A549 (cell line): ENCODE measurements at regions not wholly inside any gene's neighbourhood (a gene's known extent, or its start where the extent isn't known, plus 50 kb on each side); places are given as distances from the start of the nearest gene placed in this dataset.

ENCODE experiments used
- ATAC-seq, 2 experiments: fragments of 200-7000 bp in 1 of 2; fragments of >200 bp in 1 of 2; cut with Nextera tagmentation in 1 of 2; cut with Tn5 transposase in 1 of 2; 3 replicates each; pipeline versions ENCODE4 v1.8.0 to v1.9.1; 2018 to 2020; ENCODE audit warnings: mild to moderate bottlenecking in 1 of 2, moderate library complexity in 1 of 2
- CTCF ChIA-PET: fragments of 300-600 bp; sonication (Branson Sonifier 250); formaldehyde crosslinking; extraction: SDS; loops from one replicate; lab custom pipeline; 2021; ENCODE audit warnings: antibody characterized with exemption, inconsistent platforms; lab: Yijun Ruan, JAX
- POLR2A ChIA-PET: fragments of 350-600 bp; formaldehyde crosslinking; extraction: SDS; loops from one replicate; lab custom pipeline; 2021; ENCODE audit warnings: antibody characterized with exemption, inconsistent platforms; lab: Yijun Ruan, JAX
- DNase-seq, 2 experiments: peaks; one replicate each; pipeline versions ENCODE4 v3.0.0 to v3.0.0-alpha.2; 2011 to 2016; ENCODE audit warnings: low read depth in 1 of 2, low spot score in 1 of 2
- FAIRE-seq: peaks from 2 replicates; lab custom pipeline; 2011; peaks lifted over from hg19 to GRCh38; lab: Jason Lieb, UNC
- H3K27ac ChIP-seq, 2 experiments: fragments of >200 bp; sonication (Bioruptor Twin); formaldehyde crosslinking; 3 replicates each; pipeline ENCODE4 v1.5.1; 2016 to 2017
- H3K4me1 ChIP-seq: fragments of >200 bp; sonication (Bioruptor Twin); formaldehyde crosslinking; 3 replicates; pipeline ENCODE4 v1.6.1; 2016
- H3K4me2 ChIP-seq: fragments of >200 bp; sonication (Bioruptor Twin); formaldehyde crosslinking; 3 replicates; pipeline ENCODE4 v1.6.1; 2016
- H3K4me3 ChIP-seq: fragments of >200 bp; sonication (Bioruptor Twin); formaldehyde crosslinking; 3 replicates; pipeline ENCODE4 v1.5.1; 2016
- H3K9me3 ChIP-seq: fragments of >200 bp; sonication (Bioruptor Twin); formaldehyde crosslinking; 3 replicates; pipeline ENCODE4 v1.6.1; 2016
- ATOH8 ChIP-seq: fragments of 250-450 bp; sonication (Bioruptor Pico); IDR thresholded peaks from 2 replicates; pipeline ENCODE4 v1.5.0; 2020; ENCODE audit warnings: low read depth, mild to moderate bottlenecking, moderate library complexity
- CBX8 ChIP-seq: fragments of 200-600 bp; sonication (generic); IDR thresholded peaks from 2 replicates; pipeline ENCODE4 v1.6.1; 2016
- CHD4 ChIP-seq: fragments of 200-600 bp; sonication (generic); IDR thresholded peaks from 2 replicates; pipeline ENCODE4 v1.6.1; 2016; ENCODE audit warnings: antibody characterized with exemption, mild to moderate bottlenecking, borderline replicate concordance
- EHMT2 ChIP-seq: fragments of 200-600 bp; sonication (generic); IDR thresholded peaks from 2 replicates; pipeline ENCODE4 v1.6.1; 2016; ENCODE audit warnings: antibody characterized with exemption, low read depth, mild to moderate bottlenecking, moderate library complexity
- EP300 ChIP-seq, 2 experiments: fragments of >200 bp; sonication (Bioruptor Twin); formaldehyde crosslinking; IDR thresholded peaks; 2 replicates in 1 of 2; 3 replicates in 1 of 2; pipeline ENCODE4 v1.6.1; 2016 to 2017
- FOSL2 ChIP-seq, 2 experiments: fragments of 450-650 bp in 1 of 2; fragments of >200 bp in 1 of 2; sonication (Bioruptor Twin) in 1 of 2; formaldehyde crosslinking; IDR thresholded peaks; 2 replicates each; pipeline versions ENCODE4 v1.5.0 to v1.6.1; 2016 to 2020; ENCODE audit warnings: mild to moderate bottlenecking in 1 of 2, moderate library complexity in 1 of 2
- HES2 ChIP-seq: fragments of >200 bp; sonication (Bioruptor Twin); formaldehyde crosslinking; IDR thresholded peaks from 2 replicates; pipeline ENCODE4 v1.6.1; 2016
- HEYL ChIP-seq: fragments of 250-450 bp; sonication (Bioruptor Pico); IDR thresholded peaks from 2 replicates; pipeline ENCODE4 v1.8.0; 2021; ENCODE audit warnings: mild to moderate bottlenecking, moderate library complexity
- HMGXB4 ChIP-seq: fragments of 250-450 bp; sonication (Bioruptor Pico); IDR thresholded peaks from 2 replicates; pipeline ENCODE4 v1.5.0; 2021; ENCODE audit warnings: mild to moderate bottlenecking, moderate library complexity, borderline replicate concordance
- HOXB13 ChIP-seq: fragments of 250-450 bp; sonication (Bioruptor Pico); IDR thresholded peaks from 2 replicates; pipeline ENCODE4 v1.5.0; 2020; ENCODE audit warnings: low read depth, mild to moderate bottlenecking, moderate library complexity
- HOXB5 ChIP-seq: fragments of 250-450 bp; sonication (Bioruptor Pico); IDR thresholded peaks from 2 replicates; pipeline ENCODE4 v1.5.0; 2020; ENCODE audit warnings: mild to moderate bottlenecking, moderate library complexity
- KDM1A ChIP-seq: fragments of 200-600 bp; sonication (generic); IDR thresholded peaks from 2 replicates; pipeline ENCODE4 v1.6.1; 2016; ENCODE audit warnings: low read depth, mild to moderate bottlenecking
- MAZ ChIP-seq: fragments of 150-350 bp; IDR thresholded peaks from 2 replicates; pipeline ENCODE4 v1.6.1; 2014; ENCODE audit warnings: antibody characterized with exemption, low read depth, low read length, borderline replicate concordance
- MYC ChIP-seq: IDR thresholded peaks from 2 replicates; pipeline ENCODE4 v1.6.1; 2012; ENCODE audit warnings: mild to moderate bottlenecking, inconsistent platforms, low read length, improper control_type of control experiment, borderline replicate concordance
- NR3C1 ChIP-seq: fragments of >200 bp; sonication (Bioruptor Twin); formaldehyde crosslinking; IDR thresholded peaks from 3 replicates; pipeline ENCODE4 v1.6.1; 2017
- RAD21 ChIP-seq, 2 experiments: fragments of >200 bp in 1 of 2; sonication (Bioruptor Twin) in 1 of 2; formaldehyde crosslinking in 1 of 2; IDR thresholded peaks in 1 of 2; conservative IDR thresholded peaks in 1 of 2; 2 replicates in 1 of 2; 3 replicates in 1 of 2; pipeline ENCODE4 v1.6.1; 2012 to 2018; ENCODE audit warnings: inconsistent platforms in 1 of 2
- RCOR1 ChIP-seq: fragments of 150-350 bp; IDR thresholded peaks from 2 replicates; pipeline ENCODE4 v1.6.1; 2014; ENCODE audit warnings: antibody characterized with exemption, low read length, low read depth
- RFX5 ChIP-seq: fragments of 450-650 bp; IDR thresholded peaks from 2 replicates; pipeline ENCODE4 v1.7.1; 2014; ENCODE audit warnings: antibody characterized with exemption, mild to moderate bottlenecking, moderate library complexity
- RNF2 ChIP-seq: fragments of 200-600 bp; sonication (generic); IDR thresholded peaks from 2 replicates; pipeline ENCODE4 v1.6.1; 2016; ENCODE audit warnings: low read depth, mild to moderate bottlenecking, antibody characterized with exemption, moderate library complexity, borderline replicate concordance
- SREBF2 ChIP-seq: fragments of 450-650 bp; IDR thresholded peaks from 2 replicates; pipeline ENCODE4 v1.6.1; 2014; ENCODE audit warnings: mild to moderate bottlenecking, moderate library complexity
- TP53 ChIP-seq: fragments of 250-450 bp; sonication (Bioruptor Pico); IDR thresholded peaks from 2 replicates; pipeline ENCODE4 v1.5.0; 2021; ENCODE audit warnings: mild to moderate bottlenecking, moderate library complexity
- ZC3H11A ChIP-seq: fragments of 450-650 bp; IDR thresholded peaks from 2 replicates; pipeline ENCODE4 v1.6.1; 2014; ENCODE audit warnings: antibody characterized with exemption, mild to moderate bottlenecking
- ZFP36 ChIP-seq: fragments of 450-650 bp; IDR thresholded peaks from 2 replicates; pipeline ENCODE4 v1.6.1; 2014; ENCODE audit warnings: borderline replicate concordance; ENCODE audit not compliant: partially characterized antibody
- ZNF302 ChIP-seq: fragments of 250-450 bp; sonication (Bioruptor Pico); IDR thresholded peaks from 2 replicates; pipeline ENCODE4 v1.9.0; 2021; ENCODE audit warnings: inconsistent platforms, mild to moderate bottlenecking, moderate library complexity
- WGBS: methylation state at CpG from one replicate; pipeline ENCODE4 v1.1.6; 2017; ENCODE audit errors: missing lambda C conversion rate; 5-methylcytosine and 5-hydroxymethylcytosine counted together
- TF ChIP-seq, protein P1 (sequence below): fragments of >200 bp; sonication (Bioruptor Twin); formaldehyde crosslinking; IDR thresholded peaks from 3 replicates; pipeline ENCODE4 v1.5.1; 2016
- TF ChIP-seq, protein P2 (sequence below): IDR thresholded peaks from 2 replicates; pipeline ENCODE4 v1.6.1; 2012; ENCODE audit warnings: low read depth, borderline replicate concordance

DNA sequence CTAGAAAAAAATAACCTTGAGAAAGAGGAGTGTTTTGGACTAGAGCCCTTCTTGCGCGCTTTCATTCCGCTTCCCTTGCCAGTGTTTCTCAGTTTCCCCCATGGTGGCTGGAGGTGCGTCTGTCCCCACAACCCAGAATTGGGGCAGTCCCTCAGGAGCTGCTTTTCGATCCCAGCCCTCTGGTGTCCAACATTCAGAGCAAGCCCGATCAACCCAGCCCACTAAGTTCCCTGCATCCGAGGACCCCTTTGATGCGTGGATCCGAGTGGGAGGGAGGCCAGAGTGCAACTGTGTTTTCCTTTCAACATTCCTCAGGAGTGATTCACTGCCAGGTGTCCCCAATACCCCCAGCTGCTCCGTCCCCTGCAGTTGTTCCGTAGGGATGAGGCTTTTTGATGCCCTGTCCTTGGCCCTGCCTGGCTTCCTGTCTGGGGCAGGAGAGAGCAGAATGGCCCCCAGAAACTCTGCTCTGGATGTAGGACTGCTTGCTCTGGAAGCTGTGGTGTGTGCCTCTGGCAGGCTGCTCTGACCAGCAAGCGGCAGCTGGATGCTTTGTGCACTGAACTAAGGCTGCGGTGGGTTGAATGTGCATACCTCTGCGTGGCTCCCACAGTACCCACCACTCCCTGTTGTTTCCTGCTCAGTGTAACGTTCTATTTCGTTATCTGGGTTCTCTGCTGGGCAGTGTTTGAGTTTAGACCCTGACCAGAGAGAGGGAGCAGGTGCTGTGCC, 117.5 kb downstream of the BOD1 start (continued):
- TF ChIP-seq HMGXB4 (CRISPR knock-in tag) = no peak
- TF ChIP-seq RFX5 = no peak
- no peak for TF ChIP-seq EP300 (IDR thresholded peaks at IDR 0.05)

GRCh38 chr5:173498286-173498685, 118.2 kb downstream of the BOD1 start:
- Histone ChIP-seq H3K9me3 (no peaks in the 10 kb centered on the region), H3K4me3 (no peak overlapping the region), H3K4me2 (no peak overlapping the region), H3K4me1 (no peaks in the 10 kb centered on the region), H3K27ac (no peak overlapping the region)
- DNase-seq (no peak), ATAC-seq (no peak), FAIRE-seq (no peak)
- TF ChIP-seq ZNF302 (CRISPR knock-in tag) = no peak
- TF ChIP-seq, protein P1, sequence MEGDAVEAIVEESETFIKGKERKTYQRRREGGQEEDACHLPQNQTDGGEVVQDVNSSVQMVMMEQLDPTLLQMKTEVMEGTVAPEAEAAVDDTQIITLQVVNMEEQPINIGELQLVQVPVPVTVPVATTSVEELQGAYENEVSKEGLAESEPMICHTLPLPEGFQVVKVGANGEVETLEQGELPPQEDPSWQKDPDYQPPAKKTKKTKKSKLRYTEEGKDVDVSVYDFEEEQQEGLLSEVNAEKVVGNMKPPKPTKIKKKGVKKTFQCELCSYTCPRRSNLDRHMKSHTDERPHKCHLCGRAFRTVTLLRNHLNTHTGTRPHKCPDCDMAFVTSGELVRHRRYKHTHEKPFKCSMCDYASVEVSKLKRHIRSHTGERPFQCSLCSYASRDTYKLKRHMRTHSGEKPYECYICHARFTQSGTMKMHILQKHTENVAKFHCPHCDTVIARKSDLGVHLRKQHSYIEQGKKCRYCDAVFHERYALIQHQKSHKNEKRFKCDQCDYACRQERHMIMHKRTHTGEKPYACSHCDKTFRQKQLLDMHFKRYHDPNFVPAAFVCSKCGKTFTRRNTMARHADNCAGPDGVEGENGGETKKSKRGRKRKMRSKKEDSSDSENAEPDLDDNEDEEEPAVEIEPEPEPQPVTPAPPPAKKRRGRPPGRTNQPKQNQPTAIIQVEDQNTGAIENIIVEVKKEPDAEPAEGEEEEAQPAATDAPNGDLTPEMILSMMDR = no peak
- TF ChIP-seq ATOH8 = no peak
- TF ChIP-seq RNF2 = no peak
- TF ChIP-seq HMGXB4 (CRISPR knock-in tag) = no peak
- no peak for TF ChIP-seq HOXB5 (CRISPR knock-in tag)
- no peak for TF ChIP-seq EHMT2
- no peak for TF ChIP-seq CHD4
- CTCF ChIA-PET = interaction anchor here (2.3 kb wide), 1 partner anchor 75 kb away, joined by 6 read pairs; no protein-coding TSS in a partner anchor
- 70% methylated on average over 9 of the region's 9 CpGs for WGBS
- POLR2A ChIA-PET = no interaction called here

DNA sequence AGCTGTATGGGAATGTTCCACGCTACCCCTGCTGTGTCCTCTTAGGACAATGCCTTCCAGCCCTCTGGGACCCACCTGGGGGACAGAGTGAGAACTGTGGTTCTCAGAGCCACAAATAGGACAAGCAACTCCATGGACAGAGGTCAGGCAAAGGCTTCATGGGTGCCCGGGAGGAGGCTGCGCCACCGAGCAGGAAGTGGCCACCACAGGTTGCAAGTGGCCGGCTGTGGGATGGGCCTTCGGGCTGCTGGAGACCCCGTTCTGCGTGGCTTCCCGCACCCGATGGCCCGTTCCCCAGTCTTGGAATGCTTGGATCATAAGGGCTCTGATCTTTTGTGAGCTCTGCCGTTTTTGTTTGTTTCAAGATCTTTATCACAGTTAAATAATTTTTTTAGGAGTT, 118.8 kb downstream of the BOD1 start:
- no peaks in the 10 kb centered on the region for H3K9me3 ChIP-seq
- no peak overlapping the region for H3K4me3 ChIP-seq
- H3K27ac ChIP-seq = no peak overlapping the region
- DNase-seq (no peak), FAIRE-seq (no peak), ATAC-seq (no peak)
- ChIA-PET POLR2A (no interaction called here), CTCF (interaction anchor here (2.3 kb wide), 1 partner anchor 75 kb away, joined by 6 read pairs; no protein-coding TSS in a partner anchor)
- no peaks in the 10 kb centered on the region for H3K4me1 ChIP-seq
- H3K4me2 ChIP-seq = no peak overlapping the region
- WGBS = 83% methylated on average over 12 of the region's 12 CpGs
- TF ChIP-seq NR3C1 = no peak
- no peak for TF ChIP-seq KDM1A
- no peak for TF ChIP-seq HES2
- no peak for TF ChIP-seq HOXB5 (CRISPR knock-in tag)
- no peak for TF ChIP-seq HOXB13 (CRISPR knock-in tag)
- TF ChIP-seq ZFP36 = no peak
- TF ChIP-seq FOSL2 (IDR thresholded peaks at IDR 0.05) = no peak
- no peak for TF ChIP-seq FOSL2 (CRISPR knock-in tag; IDR thresholded peaks at IDR 0.05)
- TF ChIP-seq MYC = no peak
- no peak for TF ChIP-seq CBX8
- no peak for TF ChIP-seq HEYL (CRISPR knock-in tag)
- no peak for TF ChIP-seq SREBF2
- no peak for TF ChIP-seq ZC3H11A
- TF ChIP-seq TP53 (CRISPR knock-in tag) = no peak
- no peak for TF ChIP-seq MAZ
- TF ChIP-seq RAD21 (conservative IDR thresholded peaks at IDR 0.05 in 1 of 2, IDR thresholded peaks at IDR 0.05 in 1 of 2) = no peak
- TF ChIP-seq, protein P2, sequence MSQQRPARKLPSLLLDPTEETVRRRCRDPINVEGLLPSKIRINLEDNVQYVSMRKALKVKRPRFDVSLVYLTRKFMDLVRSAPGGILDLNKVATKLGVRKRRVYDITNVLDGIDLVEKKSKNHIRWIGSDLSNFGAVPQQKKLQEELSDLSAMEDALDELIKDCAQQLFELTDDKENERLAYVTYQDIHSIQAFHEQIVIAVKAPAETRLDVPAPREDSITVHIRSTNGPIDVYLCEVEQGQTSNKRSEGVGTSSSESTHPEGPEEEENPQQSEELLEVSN = no peak
- no peak for TF ChIP-seq RCOR1
